Fibroblast of skin of right biceps (primary cell): ENCODE measurements at regions not wholly inside any gene's neighbourhood (a gene's known extent, or its start where the extent isn't known, plus 50 kb on each side); places are given as distances from the start of the nearest gene placed in this dataset.
"Not testable (repeated sequence)": the region's sequence is repeated elsewhere in the genome, so short reads cannot be mapped to it uniquely, and the experiment has no call there.

Experiments
- DNase-seq: peaks from one replicate; pipeline ENCODE4 v3.0.0-alpha.2; 2013

DNA sequence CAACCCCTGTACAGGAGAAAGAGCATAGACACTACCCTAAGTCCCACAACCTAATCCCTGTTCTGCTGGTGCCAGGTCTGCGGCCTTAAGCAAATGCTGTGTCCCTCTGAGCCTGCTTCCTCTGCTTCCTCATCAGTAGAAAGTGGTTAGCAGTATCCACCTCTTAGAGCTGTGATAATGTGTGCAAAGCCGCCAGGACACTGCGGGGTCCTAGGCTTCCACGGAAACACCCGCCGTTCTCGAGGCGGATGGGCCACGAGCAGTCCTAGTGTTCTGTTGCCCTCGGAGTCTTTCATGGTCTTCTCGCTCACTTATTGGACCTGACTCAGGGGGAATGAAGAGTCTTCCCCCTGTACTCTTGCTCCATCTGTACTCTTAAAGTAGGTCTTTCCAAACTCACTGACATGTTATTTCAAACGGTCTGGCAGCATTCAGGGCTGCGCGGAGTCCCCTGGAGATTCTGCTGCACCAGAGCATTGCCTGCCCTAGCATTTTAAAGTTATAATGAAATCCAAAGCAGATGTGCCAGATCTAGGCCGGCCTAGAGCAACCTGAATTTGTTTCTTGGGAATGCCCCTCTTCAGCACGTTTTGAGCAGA lies 107.2 kb upstream of the ZNF236 start:
- no peak for DNase-seq

- no peak for DNase-seq
Measured at GRCh38 chr18:76713432-76713831, 108.9 kb upstream of the ZNF236 start.

GRCh38 chr18:76712511-76713140 lies 109.7 kb upstream of the ZNF236 start:
- DNase-seq: no peak

- no peak for DNase-seq
Measured at GRCh38 chr18:76710646-76711520, 111.5 kb upstream of the ZNF236 start.

GRCh38 chr18:76709659-76710645 lies 112.4 kb upstream of the ZNF236 start:
- peak; percentile 63 for DNase-seq

DNA sequence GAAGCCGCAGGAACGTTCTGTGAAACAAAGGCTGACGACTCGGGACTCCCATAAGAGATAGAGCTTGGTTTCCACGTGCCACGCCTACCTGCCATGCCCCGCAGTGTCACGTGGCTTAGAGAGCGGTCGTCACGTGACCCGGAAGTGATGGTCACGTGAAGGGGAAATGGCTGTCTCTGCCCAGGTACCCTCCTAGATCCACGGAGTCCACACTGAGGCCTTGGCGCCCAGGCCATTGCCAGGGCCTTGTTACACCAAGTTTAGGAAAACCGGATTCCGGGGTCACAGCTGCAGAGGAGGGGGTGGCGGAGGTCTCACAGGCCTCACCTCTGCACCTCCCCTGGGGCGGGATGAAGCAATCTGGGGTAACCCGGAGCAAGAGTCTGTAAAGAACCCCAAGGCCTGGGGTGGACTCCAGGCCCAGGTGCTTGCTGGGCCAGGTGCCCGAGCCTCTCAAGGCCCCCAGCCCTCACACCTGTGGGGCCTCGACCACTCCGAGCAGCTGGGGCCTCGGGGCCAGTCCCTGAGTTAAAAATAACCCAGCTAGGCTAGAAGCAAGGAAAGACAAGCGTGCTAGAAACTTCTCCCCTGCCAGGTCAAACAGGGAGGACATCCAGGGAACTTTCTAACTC lies 113.5 kb upstream of the ZNF236 start:
- DNase-seq: no peak

GRCh38 chr18:76708071-76708721 lies 114.2 kb upstream of the ZNF236 start:
- no peak for DNase-seq

- DNase-seq: no peak
Measured at GRCh38 chr18:76707534-76707933, 114.8 kb upstream of the ZNF236 start.

GRCh38 chr18:76704589-76704988 lies 117.8 kb upstream of the ZNF236 start:
- not testable (repeated sequence) for DNase-seq

GRCh38 chr18:76699923-76700322 lies 122.4 kb upstream of the ZNF236 start:
- DNase-seq: peak; percentile 41

- DNase-seq: peak; percentile 26
Measured at GRCh38 chr18:76697441-76697901, 124.9 kb upstream of the ZNF236 start.

GRCh38 chr18:76691800-76692199 lies 130.6 kb upstream of the ZNF236 start:
- DNase-seq: peak; percentile 38

DNA sequence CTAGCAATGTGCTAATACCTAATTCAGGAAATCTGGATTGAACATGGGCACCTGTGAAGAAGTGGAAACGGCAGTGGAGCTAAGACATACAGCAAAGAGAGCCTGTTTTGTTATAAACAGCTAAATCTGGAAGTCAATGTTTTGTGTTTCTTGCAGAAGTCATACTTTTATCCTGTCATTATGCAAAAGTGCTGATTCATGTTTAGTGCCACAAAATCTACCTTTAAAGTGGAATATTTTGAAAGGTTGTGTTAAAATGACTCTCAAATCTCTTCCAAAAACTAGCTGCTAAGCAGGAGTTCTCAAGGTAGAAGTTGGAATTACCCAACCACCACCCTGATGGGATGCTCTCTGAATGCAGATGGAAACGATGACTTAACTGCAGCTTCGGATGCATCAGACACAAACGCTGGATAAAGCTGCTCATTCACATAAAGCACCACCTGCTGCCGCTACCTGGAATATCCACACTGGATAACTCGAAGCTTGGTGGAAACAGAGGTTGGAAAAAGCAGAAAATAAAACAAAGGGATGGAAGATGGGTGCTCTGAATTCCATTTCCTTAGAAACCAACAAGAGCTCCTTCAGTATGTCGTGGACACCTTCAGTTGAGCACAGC lies 132.6 kb upstream of the ZNF236 start:
- DNase-seq: no peak

DNA sequence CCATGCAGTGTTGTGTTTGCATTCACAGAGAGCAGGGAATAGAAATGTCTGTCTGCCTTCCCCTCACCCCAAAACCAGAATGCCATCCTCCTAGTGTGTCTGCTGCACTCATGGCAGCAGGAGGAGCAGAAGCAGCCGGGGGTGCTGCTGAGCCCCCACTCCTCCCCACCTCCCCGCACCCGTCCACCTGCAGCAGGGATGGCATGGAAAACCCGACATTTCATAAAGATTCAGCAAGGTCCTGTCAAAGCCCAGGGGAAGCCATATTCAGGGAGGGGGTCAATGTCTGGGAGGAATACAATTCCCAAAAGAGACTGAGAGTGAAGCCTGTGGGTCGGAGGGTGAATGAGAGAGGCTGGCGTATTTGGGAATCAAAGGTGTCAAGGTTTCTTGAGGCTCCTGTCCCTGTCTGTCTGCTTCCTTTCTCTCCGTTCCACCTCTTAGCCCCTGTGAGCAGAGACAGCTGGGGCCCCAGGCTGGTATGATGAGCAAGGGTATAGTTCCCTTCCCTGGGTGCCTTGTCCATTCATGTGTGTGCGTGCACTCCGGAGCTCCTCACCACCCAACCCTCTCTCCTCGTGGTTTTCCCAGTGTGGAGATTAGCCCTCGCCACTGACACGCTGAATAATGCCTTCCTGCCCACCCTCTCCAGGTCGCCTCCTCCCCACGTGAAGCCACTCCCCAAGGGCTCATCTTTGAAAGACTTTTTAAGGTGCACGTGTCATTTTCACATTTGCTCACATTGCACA lies 133.5 kb upstream of the ZNF236 start:
- DNase-seq: no peak

DNA sequence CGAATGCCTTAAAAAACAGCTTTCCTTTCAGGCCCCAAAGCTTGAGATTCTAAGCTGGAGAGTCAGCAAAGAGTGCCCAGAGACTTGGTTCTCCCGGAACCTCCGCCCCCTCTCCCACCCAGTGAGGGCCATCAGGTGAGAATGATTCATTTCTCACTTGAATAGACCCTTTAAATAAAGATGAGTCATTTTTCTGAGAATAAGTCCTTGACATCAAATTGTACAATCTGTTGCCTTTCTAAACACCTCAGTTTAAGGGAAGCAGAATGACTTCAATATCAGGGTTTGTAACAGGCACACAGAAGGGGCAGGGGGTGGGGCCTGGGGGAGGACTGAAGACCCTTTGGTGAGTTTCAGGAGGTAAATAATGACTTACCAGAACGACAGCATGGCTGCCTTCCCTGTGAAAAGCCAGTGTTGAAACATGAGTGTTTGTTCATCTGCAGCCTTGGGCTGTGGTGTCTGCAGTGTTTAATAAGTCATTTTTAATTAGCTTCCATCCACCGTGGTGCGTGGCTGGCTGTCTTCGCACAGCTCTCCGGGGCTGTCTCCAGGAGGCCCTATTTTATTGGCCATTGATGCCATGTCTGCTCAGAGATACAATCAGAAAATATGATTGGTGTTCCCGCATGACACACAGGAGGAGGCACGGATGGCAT lies 134.9 kb upstream of the ZNF236 start:
- DNase-seq: peak; percentile 19

DNA sequence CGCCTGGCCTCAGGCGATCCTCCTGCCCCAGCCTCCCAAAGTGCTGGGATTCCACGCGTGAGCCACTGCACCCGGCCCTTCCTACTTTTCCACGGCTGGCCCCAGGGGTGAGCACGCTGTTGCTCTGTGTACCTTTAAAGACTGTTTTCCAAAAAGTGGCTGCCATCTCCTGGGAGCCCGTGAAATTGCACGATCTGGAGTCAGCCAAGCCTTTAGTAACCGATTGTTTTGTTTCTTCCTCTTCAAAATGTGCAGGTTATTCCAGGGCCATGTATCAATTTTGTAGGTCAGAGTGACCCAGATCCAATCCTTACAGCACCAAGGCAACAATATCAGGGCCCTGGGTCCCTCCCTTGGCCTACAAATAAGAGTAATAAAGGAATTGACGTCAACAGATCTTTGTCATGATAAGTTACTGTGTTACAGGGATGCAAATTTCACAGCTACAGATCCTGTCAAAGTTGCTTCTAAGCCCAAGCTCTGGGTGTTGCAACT lies 135.6 kb upstream of the ZNF236 start:
- DNase-seq: peak; percentile 52

- DNase-seq: no peak
Measured at GRCh38 chr18:76685860-76686259, 136.5 kb upstream of the ZNF236 start.

DNA sequence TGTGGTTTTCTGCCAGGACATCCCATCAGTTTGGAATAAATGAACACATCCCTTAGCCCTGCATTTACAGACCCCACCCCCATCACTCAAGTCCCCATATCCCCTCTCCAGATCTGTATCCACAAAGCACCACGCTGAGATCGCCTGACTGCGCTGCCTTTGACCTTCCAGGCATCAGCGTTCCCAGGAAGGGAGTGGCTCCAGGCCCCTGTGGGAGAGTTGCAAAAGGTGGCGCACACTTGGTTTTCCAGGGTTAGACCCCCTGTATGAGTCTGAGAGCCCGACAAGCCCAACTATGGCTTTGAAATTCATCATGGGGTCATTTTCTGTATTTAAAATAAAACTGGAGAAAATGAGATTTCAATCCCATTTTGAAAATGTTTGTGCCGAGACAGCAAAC lies 137.0 kb upstream of the ZNF236 start:
- no peak for DNase-seq

GRCh38 chr18:76684265-76684664 lies 138.1 kb upstream of the ZNF236 start:
- no peak for DNase-seq

DNA sequence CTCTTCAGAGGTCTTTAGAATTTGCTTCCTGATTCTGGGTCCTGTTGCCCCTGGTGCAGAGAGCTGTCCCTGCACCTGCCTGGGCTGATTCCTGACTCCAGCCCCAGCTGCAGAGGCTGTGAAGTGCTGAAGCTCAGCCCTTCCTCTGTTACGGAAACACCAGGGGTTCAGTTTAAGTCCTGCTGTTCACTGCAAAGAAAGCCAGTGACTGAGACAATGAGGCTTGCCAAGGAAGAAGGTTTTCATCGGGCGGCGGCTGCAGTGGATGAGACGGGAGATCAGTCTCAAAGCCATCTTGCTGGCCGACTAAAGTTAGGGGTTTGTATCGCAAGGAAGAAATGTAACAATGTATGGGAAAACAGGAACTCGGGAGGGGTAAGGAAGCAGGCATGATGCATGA lies 142.4 kb upstream of the ZNF236 start:
- no peak for DNase-seq
